IPS DF 4.7 (cell line): ENCODE measurements at regions not wholly inside any gene's neighbourhood (a gene's known extent, or its start where the extent isn't known, plus 50 kb on each side); places are given as distances from the start of the nearest gene placed in this dataset.

Source experiments
- DNase-seq: peaks from one replicate; pipeline ENCODE4 v3.0.0-alpha.2; 2013; ENCODE audit warnings: low spot score; ENCODE audit errors: extremely low read depth

GRCh38 chr10:88059190-88059589, 195.8 kb downstream of the PTEN start:
- DNase-seq = no peak

GRCh38 chr10:88060762-88061161, 197.3 kb downstream of the PTEN start:
- DNase-seq = no peak

- DNase-seq = no peak
Measured at GRCh38 chr10:88062385-88062784, 199.0 kb downstream of the PTEN start.

GRCh38 chr10:88062798-88063472, 199.5 kb downstream of the PTEN start:
- DNase-seq = no peak

GRCh38 chr10:88063861-88064557, 200.6 kb downstream of the PTEN start:
- DNase-seq = no peak

GRCh38 chr10:88064608-88065382, 201.4 kb downstream of the PTEN start:
- DNase-seq = no peak

- no peak for DNase-seq
Measured at GRCh38 chr10:88065383-88066049, 202.1 kb downstream of the PTEN start.

GRCh38 chr10:88066319-88066718, 202.9 kb downstream of the PTEN start:
- DNase-seq = no peak

- no peak for DNase-seq
Measured at GRCh38 chr10:88066876-88067275, 203.5 kb downstream of the PTEN start.

- no peak for DNase-seq
Measured at GRCh38 chr10:88067737-88068136, 204.3 kb downstream of the PTEN start.

- DNase-seq = no peak
Measured at GRCh38 chr10:88069338-88069737, 205.9 kb downstream of the PTEN start.

GRCh38 chr10:88070080-88070880, 206.9 kb downstream of the PTEN start:
- DNase-seq = no peak

- DNase-seq = no peak
Measured at GRCh38 chr10:88071879-88072278, 208.5 kb downstream of the PTEN start.

GRCh38 chr10:88073682-88074081, 210.3 kb downstream of the PTEN start:
- no peak for DNase-seq

- no peak for DNase-seq
Measured at GRCh38 chr10:88074971-88075370, 211.5 kb downstream of the PTEN start.

- no peak for DNase-seq
Measured at GRCh38 chr10:88076027-88076880, 212.8 kb downstream of the PTEN start.

- DNase-seq = no peak
Measured at GRCh38 chr10:88077977-88078376, 214.6 kb downstream of the PTEN start.

- DNase-seq = no peak
Measured at GRCh38 chr10:88080213-88080612, 216.8 kb downstream of the PTEN start.

GRCh38 chr10:88081457-88082054, 218.1 kb downstream of the PTEN start:
- DNase-seq = no peak

- DNase-seq = no peak
Measured at GRCh38 chr10:88082391-88082790, 219.0 kb downstream of the PTEN start.
